Large intestine (tissue), 3 donors: ENCODE measurements at regions not wholly inside any gene's neighbourhood (a gene's known extent, or its start where the extent isn't known, plus 50 kb on each side); places are given as distances from the start of the nearest gene placed in this dataset.
A peak's percentile ranks its signal among the peaks of the same experiment; 100 is the strongest.

Source experiments
- DNase-seq, 2 donors: peaks; one replicate each; pipeline versions ENCODE4 v3.0.0 to v3.0.0-alpha.2; 2013
- H3K27ac ChIP-seq: one replicate; pipeline ENCODE4 v1.5.1; 2013; ENCODE audit warnings: low read length
- H3K27me3 ChIP-seq: 2 replicates; pipeline ENCODE4 v1.6.1; 2013; ENCODE audit warnings: low read length; ENCODE audit not compliant: control insufficient read depth, insufficient read depth
- H3K36me3 ChIP-seq: 2 replicates; pipeline ENCODE4 v1.6.1; 2013; ENCODE audit warnings: low read length; ENCODE audit not compliant: control insufficient read depth, insufficient read depth
- H3K4me1 ChIP-seq: one replicate; pipeline ENCODE4 v1.6.1; 2013; ENCODE audit warnings: low read length; ENCODE audit not compliant: control insufficient read depth, insufficient read depth
- H3K4me3 ChIP-seq: one replicate; pipeline ENCODE4 v1.5.1; 2013; ENCODE audit warnings: low read length
- H3K9me3 ChIP-seq: one replicate; pipeline ENCODE4 v1.6.1; 2013; ENCODE audit warnings: mild to moderate bottlenecking, low read depth, low read length, moderate library complexity; ENCODE audit not compliant: control insufficient read depth
- WGBS: methylation state at CpG from one replicate; pipeline ENCODE4 v1.1.5; 2013; ENCODE audit warnings: low lambda C conversion rate; ENCODE audit not compliant: insufficient coverage; 5-methylcytosine and 5-hydroxymethylcytosine counted together

DNA sequence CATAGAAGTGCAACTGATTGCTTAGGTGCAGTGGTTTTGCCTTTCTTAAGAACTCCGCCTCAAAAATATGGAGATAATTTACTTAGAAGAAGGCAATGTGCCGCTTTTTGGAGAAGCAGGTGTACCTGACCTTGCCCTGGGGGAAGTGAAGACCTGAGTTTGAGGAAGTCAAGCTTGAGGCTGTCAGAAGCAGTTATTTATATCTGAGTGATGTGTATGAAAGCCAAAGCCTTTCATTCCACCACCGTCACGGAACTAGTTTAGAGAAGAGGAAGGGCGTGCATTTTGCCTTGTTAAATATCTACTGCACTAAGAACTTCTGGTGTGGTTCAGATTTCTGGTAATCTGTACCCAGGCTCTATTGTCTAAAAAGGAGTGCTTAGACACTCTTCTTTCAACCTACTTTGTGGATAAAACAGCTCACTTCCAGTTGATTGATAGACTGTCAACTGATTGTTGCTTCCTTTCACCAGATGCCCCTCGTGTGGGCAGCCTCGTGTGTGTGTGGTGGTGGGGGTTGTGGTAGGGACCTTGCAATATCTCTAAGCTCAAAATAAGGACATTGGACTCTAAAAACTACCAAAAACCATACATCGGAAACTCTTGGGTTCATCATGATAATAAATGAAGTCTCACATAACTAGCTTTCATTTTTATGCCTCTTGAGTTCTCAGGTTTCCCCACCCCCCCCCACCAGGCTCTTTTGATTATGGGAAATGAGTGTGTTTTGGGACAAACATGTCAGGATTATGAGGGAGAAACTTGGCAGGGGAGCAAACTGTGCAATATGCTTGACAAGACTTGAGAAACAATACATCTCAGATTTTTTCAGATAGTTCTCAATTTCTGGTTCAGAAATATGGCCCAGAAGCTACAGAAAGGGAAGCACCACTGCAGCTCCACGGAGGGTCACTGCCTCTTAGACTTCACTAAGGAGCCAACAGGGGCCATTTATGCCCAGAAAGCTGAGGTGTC lies 78.6 kb downstream of the ARF6 start:
- no peak overlapping the region for H3K4me3 ChIP-seq
- 60% methylated on average over 1 of the region's 9 CpGs for WGBS
- H3K27ac ChIP-seq = peak overlapping the region; percentile 82
- DNase-seq = peak in 1 of 2 donors; percentile 41
- no peaks in the 10 kb centered on the region for H3K27me3 ChIP-seq
- peaks cover 62% of the 10 kb centered on the region for H3K4me1 ChIP-seq
- H3K9me3 ChIP-seq = peaks cover under 1% of the 10 kb centered on the region
- no peaks in the 10 kb centered on the region for H3K36me3 ChIP-seq

DNA sequence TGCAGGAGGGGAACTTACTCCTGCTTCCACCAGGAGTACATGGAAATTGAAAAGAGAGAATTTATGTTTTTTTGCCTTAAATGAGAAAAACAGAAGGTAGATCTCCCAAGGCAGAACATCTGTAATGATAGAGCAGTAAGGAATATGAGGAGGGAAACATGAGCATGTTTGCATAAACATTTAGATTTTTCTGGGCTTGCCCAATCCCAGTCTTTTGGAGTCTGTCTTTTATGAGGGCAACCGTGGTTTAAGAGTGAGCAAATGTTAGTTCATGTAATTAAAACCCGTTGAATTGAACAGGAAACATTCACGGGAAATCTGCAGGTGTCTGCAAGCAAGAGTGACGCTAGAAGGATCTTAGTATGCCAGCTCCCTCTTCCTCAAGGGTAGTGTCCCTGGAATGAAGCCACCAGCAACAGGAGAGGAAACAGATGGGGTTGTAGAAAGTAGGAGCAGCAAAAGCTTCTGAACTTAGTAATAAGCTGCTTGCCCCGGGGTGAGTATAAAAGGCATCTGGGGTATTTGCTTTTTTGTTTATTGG lies 79.3 kb downstream of the ARF6 start:
- Histone ChIP-seq H3K36me3 (no peaks in the 10 kb centered on the region), H3K27me3 (no peaks in the 10 kb centered on the region), H3K9me3 (peaks cover 2% of the 10 kb centered on the region), H3K4me3 (no peak overlapping the region), H3K4me1 (peaks cover 66% of the 10 kb centered on the region), H3K27ac (peak overlapping the region; percentile 82)
- WGBS = no CpG with 5 or more reads among the region's 5 CpGs
- DNase-seq = peak in 1 of 2 donors; percentile 48

DNA sequence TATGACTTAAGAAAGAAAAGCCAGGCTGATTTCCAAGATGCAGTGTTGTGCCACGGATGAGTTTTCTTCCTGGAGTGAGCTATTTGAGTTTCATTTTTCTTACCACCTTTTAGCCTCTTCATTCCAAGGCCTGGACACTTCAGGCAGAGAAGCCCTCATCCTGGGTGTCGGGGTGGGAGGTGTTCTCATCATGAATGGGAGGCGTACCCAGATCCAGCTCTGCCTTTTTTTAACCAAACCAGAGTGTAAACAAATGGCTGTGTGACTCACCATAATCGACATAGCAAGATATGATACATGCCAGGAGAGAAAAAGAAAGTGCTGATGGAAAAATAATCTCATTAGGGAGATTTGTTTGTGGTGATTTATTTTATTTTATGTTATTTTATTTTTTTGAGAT lies 79.9 kb downstream of the ARF6 start:
- Histone ChIP-seq H3K4me1 (peaks cover 69% of the 10 kb centered on the region), H3K27me3 (no peaks in the 10 kb centered on the region), H3K9me3 (peaks cover 2% of the 10 kb centered on the region), H3K4me3 (no peak overlapping the region), H3K27ac (peak overlapping the region; percentile 82), H3K36me3 (no peaks in the 10 kb centered on the region)
- 0% methylated on average over 1 of the region's 4 CpGs for WGBS
- peak in 1 of 2 donors; percentile 83 for DNase-seq

DNA sequence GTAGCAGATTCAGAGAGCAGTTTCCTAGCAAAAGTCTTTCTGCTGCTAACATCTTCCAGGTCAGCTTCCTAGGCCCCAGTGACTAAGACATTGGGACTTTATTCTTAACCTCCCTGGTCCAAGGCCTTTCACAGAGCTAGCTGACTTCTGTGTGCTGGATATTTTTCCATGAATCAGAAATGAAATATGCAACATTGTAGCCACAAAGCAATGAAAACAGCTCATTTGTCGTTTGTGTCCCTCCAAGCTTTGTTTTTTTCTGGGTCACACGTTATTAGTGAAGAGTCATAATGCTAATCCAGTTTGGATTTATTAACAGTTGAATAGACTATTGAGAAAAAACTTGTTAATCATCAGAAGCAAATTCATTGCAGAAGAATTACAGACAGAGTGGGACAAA lies 82.4 kb downstream of the ARF6 start:
- peaks cover 2% of the 10 kb centered on the region for H3K9me3 ChIP-seq
- no peaks in the 10 kb centered on the region for H3K36me3 ChIP-seq
- WGBS = 17% methylated on average over 1 of the region's 2 CpGs
- peak in 1 of 2 donors; percentile 61 for DNase-seq
- peak overlapping the region; percentile 83 for H3K27ac ChIP-seq
- H3K4me3 ChIP-seq = no peak overlapping the region
- H3K4me1 ChIP-seq = peaks cover 67% of the 10 kb centered on the region
- no peaks in the 10 kb centered on the region for H3K27me3 ChIP-seq

DNA sequence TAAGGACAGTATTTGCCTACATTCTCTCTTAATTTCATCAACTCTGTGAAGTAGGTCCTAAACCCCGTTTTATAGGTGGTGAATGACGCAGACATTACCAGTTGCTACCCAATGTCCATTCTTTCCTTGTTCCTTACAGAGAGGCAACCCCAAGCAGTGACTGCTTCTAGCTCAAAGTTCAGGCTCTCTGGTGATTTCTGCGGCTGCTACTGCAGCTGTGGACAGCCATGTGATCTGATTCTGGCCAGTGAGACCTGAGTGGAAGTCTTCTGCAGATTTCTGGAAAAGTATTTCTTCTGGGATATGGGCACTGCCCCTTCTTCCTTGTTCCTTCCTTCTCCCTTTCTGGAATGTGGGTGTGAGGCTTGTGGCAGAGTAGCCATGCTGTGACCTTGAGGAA lies 82.9 kb downstream of the ARF6 start:
- H3K27me3 ChIP-seq = no peaks in the 10 kb centered on the region
- H3K4me1 ChIP-seq = peaks cover 64% of the 10 kb centered on the region
- peaks cover 2% of the 10 kb centered on the region for H3K9me3 ChIP-seq
- no peak overlapping the region for H3K4me3 ChIP-seq
- WGBS = no CpG with 5 or more reads among the region's 3 CpGs
- peak in 1 of 2 donors; percentile 86 for DNase-seq
- peak overlapping the region; percentile 83 for H3K27ac ChIP-seq
- H3K36me3 ChIP-seq = no peaks in the 10 kb centered on the region

- Histone ChIP-seq H3K27me3 (no peaks in the 10 kb centered on the region), H3K4me1 (peaks cover 49% of the 10 kb centered on the region), H3K9me3 (peaks cover 2% of the 10 kb centered on the region), H3K4me3 (no peak overlapping the region), H3K27ac (peak overlapping the region; percentile 83), H3K36me3 (no peaks in the 10 kb centered on the region)
- WGBS = no CpG with 5 or more reads among the region's 5 CpGs
- DNase-seq = peak in 1 of 2 donors; percentile 37
Measured at GRCh38 chr14:49977126-49977841, 84.4 kb downstream of the ARF6 start.

- no peak overlapping the region for H3K27ac ChIP-seq
- H3K4me1 ChIP-seq = peaks cover 30% of the 10 kb centered on the region
- H3K9me3 ChIP-seq = peaks cover 2% of the 10 kb centered on the region
- no peak overlapping the region for H3K4me3 ChIP-seq
- no peaks in the 10 kb centered on the region for H3K36me3 ChIP-seq
- H3K27me3 ChIP-seq = no peaks in the 10 kb centered on the region
- no peak for DNase-seq
Measured at GRCh38 chr14:49980027-49980426, 87.1 kb downstream of the ARF6 start.

DNA sequence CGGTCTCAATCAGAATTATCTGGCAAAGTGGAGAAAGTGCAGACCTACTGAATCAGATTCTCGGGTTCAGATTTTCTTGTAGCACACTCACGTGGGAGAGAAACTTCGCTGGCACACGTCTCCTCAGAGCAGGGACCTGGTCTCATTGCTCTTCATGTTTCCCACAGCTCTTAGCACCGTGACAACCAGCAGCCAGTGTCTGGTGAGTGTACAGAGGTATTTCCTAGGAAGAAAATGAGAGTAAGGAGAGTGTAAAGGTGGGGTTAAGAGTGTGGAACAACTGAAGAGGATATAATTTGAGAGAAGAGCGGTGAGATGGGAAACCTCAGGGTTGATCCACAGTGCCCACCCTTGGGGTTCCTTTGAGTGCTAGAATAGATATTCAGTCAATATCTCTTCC lies 89.2 kb downstream of the ARF6 start:
- Histone ChIP-seq H3K9me3 (no peaks in the 10 kb centered on the region), H3K27me3 (no peaks in the 10 kb centered on the region), H3K36me3 (no peaks in the 10 kb centered on the region), H3K4me3 (no peak overlapping the region), H3K27ac (no peak overlapping the region), H3K4me1 (peaks cover 22% of the 10 kb centered on the region)
- no CpG with 5 or more reads among the region's 7 CpGs for WGBS
- DNase-seq = no peak

DNA sequence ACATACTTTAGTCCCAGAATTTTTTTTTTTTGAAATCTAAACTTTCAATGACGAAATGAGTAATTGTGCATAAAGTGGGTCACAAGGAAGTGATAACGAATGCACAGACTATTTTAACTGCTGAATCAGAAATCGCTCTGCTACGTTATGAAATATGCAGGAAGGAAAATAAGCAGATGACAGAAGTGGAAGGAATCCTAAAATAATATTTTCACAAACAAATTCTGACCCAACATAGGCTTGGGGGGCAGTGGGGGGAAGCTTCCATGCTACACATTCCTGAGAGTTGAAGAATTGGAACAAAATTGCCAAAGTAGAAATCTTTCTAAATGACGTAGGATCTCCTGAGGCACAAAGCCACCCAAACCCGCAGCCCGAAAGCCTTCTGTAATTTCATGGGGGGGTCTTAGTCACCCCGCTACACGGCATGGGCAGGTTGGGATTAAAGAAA lies 89.6 kb downstream of the ARF6 start:
- no peak for DNase-seq

DNA sequence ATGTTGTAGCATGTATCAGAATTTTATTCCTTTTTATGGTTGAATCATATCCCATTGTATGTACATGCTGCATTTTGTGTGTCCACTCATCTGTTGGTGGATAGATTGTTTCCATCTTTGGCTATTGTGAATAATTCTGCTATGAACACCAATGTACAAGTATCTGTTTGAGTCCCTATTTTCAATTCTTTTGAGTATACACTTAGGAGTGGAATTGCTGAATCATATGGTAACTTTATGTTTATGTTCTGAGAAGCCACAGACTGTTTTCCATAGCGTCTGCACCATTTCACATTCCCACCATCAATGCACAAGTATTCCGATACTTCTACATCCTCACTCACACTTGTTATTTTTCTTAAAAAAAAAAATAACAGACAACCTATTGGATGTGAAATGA lies 91.5 kb downstream of the ARF6 start:
- 80% methylated on average over 1 of the region's 2 CpGs for WGBS
- H3K4me1 ChIP-seq = peaks cover 29% of the 10 kb centered on the region
- no peaks in the 10 kb centered on the region for H3K9me3 ChIP-seq
- no peaks in the 10 kb centered on the region for H3K27me3 ChIP-seq
- no peaks in the 10 kb centered on the region for H3K36me3 ChIP-seq
- no peak overlapping the region for H3K27ac ChIP-seq
- no peak for DNase-seq
- no peak overlapping the region for H3K4me3 ChIP-seq

More for the DNA sequence above, 89.6 kb downstream of the ARF6 start:
- 70% methylated on average over 4 of the region's 9 CpGs for WGBS
- Histone ChIP-seq H3K4me3 (no peak overlapping the region), H3K9me3 (no peaks in the 10 kb centered on the region), H3K36me3 (no peaks in the 10 kb centered on the region), H3K4me1 (peaks cover 19% of the 10 kb centered on the region), H3K27ac (no peak overlapping the region), H3K27me3 (no peaks in the 10 kb centered on the region)
